ENCODE measurements at regions not wholly inside any gene's neighbourhood (a gene's known extent, or its start where the extent isn't known, plus 50 kb on each side); places are given as distances from the start of the nearest gene placed in this dataset.

- DNase-seq, result no peak
Measured at GRCh38 chr7:35508623-35509400, 186.1 kb downstream of the HERPUD2 start.

GRCh38 chr7:35505066-35505465 is 189.9 kb downstream of the HERPUD2 start:
- no peak for DNase-seq

GRCh38 chr7:35504365-35504764 is 190.6 kb downstream of the HERPUD2 start:
- no peak for DNase-seq

DNA sequence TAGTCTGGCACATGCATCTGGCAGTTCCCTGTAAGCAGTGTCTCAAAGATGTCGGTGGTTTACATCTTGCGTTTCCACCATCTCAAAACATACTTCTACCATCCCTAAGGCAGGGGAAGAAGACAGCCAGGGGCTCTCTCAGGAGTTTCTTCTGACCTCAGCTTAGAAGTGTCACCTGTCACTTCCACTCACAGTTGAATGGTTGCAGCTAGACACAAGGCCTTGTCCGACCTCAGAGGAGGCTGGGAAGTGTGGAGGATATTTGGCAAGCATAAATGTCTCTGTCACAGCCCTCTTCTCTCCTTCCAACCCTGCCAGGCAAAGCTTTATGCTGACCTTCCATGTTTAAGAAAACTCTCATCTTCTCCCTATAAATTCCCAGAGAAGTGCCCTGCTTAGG is 193.3 kb downstream of the HERPUD2 start:
- no peak for DNase-seq

DNA sequence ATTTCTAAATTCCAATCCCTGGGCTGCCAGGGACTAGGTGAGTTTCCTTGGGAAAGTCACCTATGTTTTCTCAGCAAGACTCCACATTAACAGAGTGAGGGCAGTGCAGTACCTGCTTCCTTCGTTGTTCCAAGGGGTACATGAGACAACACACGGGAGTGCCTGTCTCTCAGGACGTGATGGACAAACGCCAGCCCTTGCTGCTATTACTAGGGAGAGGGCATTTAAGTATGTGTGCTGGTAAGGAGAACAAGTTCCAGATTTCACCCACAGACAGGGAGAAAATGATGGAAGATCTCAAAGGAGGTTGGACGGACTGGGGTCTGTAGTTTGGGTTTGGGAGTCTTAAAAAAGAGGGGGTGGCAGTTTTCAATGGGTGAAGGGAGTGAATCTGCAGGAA is 195.7 kb downstream of the HERPUD2 start:
- no peak for DNase-seq

DNA sequence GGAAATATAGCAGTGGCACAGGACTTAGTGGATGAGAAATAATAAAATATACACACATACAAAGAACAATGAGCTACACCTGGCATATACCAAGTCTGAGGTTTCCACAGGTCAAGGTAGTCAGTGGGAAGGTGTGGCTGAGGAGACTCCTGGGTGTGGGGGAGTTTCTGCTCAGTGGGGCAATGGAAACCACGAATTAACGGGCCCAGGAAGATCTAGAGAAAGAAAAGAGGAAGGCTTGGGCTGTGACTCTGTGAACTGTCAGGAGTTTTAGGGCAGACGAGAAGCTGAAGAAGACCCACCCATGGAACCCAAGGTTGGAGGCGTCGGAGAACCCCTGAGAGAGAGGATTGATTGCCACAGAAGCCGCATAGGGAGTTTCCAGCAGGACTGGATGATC is 196.5 kb downstream of the HERPUD2 start:
- no peak for DNase-seq

- DNase-seq, result no peak
Measured at GRCh38 chr7:35495844-35496243, 199.1 kb downstream of the HERPUD2 start.

DNA sequence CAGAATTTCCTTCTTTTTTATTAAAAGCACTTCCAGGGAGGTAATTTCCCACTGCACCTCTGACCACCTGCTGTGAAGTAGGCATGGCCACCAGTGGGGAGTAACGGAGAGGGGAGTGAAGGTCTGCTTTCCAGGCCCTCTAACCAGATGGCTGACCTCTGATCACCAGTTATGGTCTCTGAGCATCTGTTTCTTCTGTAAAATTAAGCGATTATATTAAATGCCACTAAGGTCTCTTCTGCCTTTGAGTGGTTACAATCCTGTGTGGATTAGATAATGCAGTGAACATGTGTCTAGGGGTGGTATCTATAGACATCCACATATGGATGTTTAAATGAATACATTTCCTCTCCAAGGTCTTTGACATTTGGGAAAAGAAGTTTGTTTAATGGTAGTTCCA is 199.6 kb downstream of the HERPUD2 start:
- no peak for DNase-seq

DNA sequence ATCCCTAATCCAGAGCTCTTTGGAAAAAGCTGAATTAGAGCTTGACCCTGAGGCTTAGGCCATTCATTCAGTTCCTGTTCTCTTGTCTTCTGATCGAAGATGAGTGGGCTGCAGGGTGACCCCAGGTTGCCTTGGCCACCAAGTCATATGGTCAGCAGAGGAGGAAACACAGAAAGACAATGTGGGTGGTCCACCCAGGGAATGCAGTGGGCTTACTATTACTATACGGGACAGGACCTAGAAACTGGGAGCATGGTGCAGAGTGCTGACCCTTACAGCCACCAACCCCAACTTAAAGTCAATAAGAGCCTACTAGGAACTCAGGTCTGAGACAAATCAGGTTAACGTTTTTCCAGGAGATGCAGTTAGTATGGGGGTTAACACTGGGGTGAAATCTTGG is 200.5 kb downstream of the HERPUD2 start:
- DNase-seq, result no peak

GRCh38 chr7:35492451-35493175 is 202.3 kb downstream of the HERPUD2 start:
- no peak for DNase-seq

DNA sequence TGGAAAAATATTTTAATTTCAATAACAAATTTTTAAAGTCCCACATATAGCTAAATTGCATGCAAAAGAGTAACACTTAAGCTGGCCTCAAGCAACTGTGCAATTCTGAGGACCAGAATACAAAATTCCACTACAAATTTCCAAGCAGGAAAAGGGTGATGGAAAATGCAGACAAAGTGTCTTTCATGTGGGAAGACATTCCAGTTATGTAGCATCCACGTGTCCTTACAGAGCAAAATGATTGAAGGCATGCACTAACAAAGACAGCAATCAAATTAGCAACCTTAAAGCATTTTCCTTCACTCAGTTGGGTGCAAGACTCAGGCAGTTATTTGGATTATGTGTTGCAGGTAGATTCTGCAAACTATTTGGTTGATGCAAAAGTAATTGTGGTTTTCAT is 203.7 kb downstream of the HERPUD2 start:
- no peak for DNase-seq

- no peak for DNase-seq
Measured at GRCh38 chr7:35487841-35488240, 207.1 kb downstream of the HERPUD2 start.

- no peak for DNase-seq
Measured at GRCh38 chr7:35487402-35487801, 207.5 kb downstream of the HERPUD2 start.

GRCh38 chr7:35485436-35485835 is 209.5 kb downstream of the HERPUD2 start:
- no peak for DNase-seq

DNA sequence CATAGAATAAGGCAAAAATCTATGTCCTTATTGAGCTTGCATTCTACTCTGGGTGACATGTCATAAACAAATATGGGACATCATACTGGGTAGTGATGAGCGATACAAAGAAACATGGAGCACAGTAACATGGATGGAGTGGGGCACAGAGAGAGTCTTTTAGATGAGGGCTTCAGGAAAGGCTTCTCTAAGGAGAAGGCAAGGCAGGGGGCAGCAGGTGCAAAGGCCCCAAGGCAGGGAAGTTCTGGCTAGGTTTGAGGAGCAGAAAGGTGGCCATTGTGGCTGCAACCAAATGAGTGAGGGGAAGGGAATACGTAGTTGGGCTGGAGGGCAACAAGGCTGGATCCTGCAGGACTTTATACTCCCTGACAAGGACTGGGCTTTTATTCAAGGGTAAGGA is 211.4 kb downstream of the HERPUD2 start:
- no peak for DNase-seq

DNA sequence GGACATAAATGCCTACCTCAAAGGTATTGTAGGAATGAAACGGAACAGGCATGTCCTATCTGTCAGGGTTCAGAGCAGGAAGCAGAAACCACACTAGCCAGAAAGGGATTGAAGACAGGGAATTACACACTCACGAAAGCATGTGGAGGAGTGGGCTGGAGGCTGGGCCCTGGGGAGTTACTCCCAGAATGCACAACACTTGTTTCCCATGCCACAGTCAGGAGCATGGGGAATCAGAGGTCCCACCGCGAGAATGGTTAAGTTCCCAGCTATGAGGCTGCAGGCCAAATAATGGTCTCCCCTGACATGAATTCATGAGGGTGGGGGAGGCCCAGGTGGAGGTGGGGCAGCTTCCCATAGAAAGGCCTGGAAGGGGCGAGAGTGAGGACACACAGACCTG is 212.7 kb downstream of the HERPUD2 start:
- no peak for DNase-seq

- no peak for DNase-seq
Measured at GRCh38 chr7:35480806-35481205, 214.1 kb downstream of the HERPUD2 start.

- DNase-seq, result no peak
Measured at GRCh38 chr7:35477609-35478008, 217.3 kb downstream of the HERPUD2 start.

DNA sequence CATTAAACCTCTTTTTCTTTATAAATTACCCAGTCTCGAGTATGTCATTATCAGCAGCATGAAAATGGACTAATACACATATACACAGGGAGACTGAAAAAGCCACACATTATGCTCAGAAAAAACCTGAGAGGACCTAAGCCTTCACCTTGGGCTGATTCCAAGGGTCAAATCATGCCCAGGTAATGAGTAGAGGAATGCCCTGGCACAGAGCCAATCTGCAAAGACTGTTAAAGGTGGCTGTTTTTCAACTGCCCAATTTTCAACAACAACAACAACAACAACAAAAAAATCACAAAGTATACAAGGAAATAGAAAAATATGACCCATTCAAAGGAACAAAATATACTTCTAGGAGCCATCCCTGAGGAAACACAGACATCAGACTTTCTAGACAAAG is 220.2 kb upstream of the TBX20 start:
- DNase-seq, result no peak

DNA sequence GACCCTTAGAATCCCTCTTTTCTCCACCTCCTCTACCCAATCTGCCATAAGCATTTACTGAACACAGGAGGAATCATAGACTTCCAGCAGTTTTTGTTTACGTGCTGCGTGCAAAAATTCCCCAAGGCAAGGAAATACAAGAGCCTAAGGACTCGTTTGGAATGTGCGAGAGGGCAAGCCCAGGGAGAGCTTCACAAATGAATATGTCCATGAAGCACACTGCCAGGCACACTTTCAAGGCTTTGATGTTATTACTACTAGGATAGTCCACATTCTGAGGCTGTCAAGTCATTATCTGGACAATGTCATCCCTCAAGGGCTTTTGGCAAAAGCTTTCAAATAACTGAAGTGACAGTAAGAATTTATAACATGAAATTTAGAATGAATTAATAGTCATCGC is 214.7 kb upstream of the TBX20 start:
- DNase-seq, result no peak

DNA sequence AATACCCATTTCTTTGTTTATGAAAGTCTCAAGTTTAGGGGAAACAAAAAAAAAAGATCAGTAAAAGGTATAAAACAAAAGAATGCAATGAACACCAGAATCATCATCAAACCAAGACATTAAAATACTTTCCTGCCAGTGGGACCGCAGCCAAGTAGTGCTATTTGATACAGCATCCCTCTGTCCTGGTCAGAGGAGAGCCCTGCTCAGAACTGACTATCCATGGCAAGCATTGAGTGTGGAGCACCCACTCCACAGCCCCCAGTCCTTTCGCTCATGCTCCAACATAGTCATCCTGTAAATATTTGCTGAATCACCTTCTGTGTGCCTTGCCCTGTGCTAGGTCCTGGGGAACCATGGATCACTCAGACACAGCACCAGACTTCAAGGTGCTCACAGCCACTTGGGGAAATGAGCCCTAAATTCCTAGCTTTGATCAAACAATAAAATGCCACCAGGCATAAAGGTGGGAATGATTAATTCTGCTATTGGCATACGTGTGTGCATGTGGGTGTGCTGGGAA is 213.6 kb upstream of the TBX20 start:
- no peak for DNase-seq

GRCh38 chr7:35465791-35466336 is 212.0 kb upstream of the TBX20 start:
- DNase-seq, result no peak

GRCh38 chr7:35463751-35464150 is 209.9 kb upstream of the TBX20 start:
- DNase-seq, result no peak
